Astrocyte (in vitro differentiated cells and primary cell): ENCODE measurements at regions not wholly inside any gene's neighbourhood (a gene's known extent, or its start where the extent isn't known, plus 50 kb on each side); places are given as distances from the start of the nearest gene placed in this dataset.

Experiments used
- CTCF ChIP-seq: IDR thresholded peaks from 2 replicates; pipeline ENCODE4 v1.5.1; 2011; ENCODE audit warnings: low read depth, mild to moderate bottlenecking, inconsistent platforms, low read length, moderate library complexity; ENCODE audit not compliant: insufficient read depth
- EZH2 ChIP-seq: IDR thresholded peaks from 2 replicates; pipeline ENCODE4 v1.6.1; 2012; ENCODE audit warnings: mild to moderate bottlenecking, low read length, inconsistent platforms; ENCODE audit not compliant: insufficient read depth

DNA sequence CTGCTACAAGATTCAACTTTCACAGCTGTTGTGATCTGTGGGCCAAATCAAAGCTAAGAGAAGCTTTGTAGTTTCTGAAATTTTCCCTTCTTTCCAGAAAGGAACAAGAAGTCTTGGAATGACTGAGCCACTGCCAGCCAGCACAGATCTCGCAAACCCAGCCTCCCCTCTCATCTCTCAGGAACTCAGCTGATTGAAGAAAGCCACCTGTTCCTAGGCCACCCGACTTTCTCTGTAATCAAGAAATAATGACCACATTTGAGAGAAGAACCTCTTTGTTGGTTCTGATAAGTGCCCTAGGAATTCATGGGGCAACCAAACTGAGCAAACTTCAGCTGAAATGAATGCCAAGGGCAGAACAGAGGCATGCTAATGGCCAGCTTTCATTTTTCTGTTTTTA lies 61.7 kb downstream of the HDGFL1 start:
- TF ChIP-seq CTCF (no peak), EZH2 (no peak)
